GM23338 (cell line): ENCODE measurements at regions not wholly inside any gene's neighbourhood (a gene's known extent, or its start where the extent isn't known, plus 50 kb on each side); places are given as distances from the start of the nearest gene placed in this dataset.

ENCODE experiments used
- ATAC-seq: fragments of 200-7000 bp; cut with Tn5 transposase; 3 replicates; pipeline ENCODE4 v1.9.1; 2020
- DNase-seq: peaks from one replicate; pipeline ENCODE4 v3.0.0-alpha.2; 2015; ENCODE audit warnings: low spot score
- H2AFZ ChIP-seq: fragments of 200-600 bp; sonication (generic); 2 replicates; pipeline ENCODE4 v1.8.0; 2016; ENCODE audit warnings: antibody characterized with exemption, mild to moderate bottlenecking, moderate library complexity
- H3F3A ChIP-seq: fragments of 200-600 bp; sonication (generic); replicated peaks from 2 replicates; pipeline ENCODE4 v1.8.0; 2017; ENCODE audit warnings: antibody characterized with exemption, mixed run types, low read depth
- H3K27ac ChIP-seq: fragments of 200-600 bp; sonication (generic); 2 replicates; pipeline ENCODE4 v1.6.1; 2016; ENCODE audit warnings: low read depth
- H3K27me3 ChIP-seq: fragments of 200-600 bp; sonication (generic); 2 replicates; pipeline ENCODE4 v1.8.0; 2016; ENCODE audit warnings: mild to moderate bottlenecking, mixed run types, moderate library complexity; ENCODE audit not compliant: insufficient read depth
- H3K36me3 ChIP-seq: fragments of 200-600 bp; sonication (generic); 2 replicates; pipeline ENCODE4 v1.8.0; 2016; ENCODE audit warnings: mild to moderate bottlenecking; ENCODE audit not compliant: insufficient read depth
- H3K4me1 ChIP-seq: fragments of 200-600 bp; sonication (generic); 2 replicates; pipeline ENCODE4 v1.8.0; 2016; ENCODE audit warnings: mild to moderate bottlenecking, moderate library complexity; ENCODE audit not compliant: insufficient read depth
- H3K4me2 ChIP-seq: fragments of 200-600 bp; sonication (generic); 2 replicates; pipeline ENCODE4 v1.7.1; 2017; ENCODE audit warnings: mixed run types
- H3K4me3 ChIP-seq: fragments of 200-600 bp; sonication (generic); 2 replicates; pipeline ENCODE4 v1.6.1; 2016; ENCODE audit warnings: mixed run types
- H3K79me2 ChIP-seq: fragments of 200-600 bp; sonication (generic); replicated peaks from 2 replicates; pipeline ENCODE4 v1.8.0; 2017; ENCODE audit warnings: mild to moderate bottlenecking; ENCODE audit not compliant: insufficient read depth
- H3K9me2 ChIP-seq: fragments of 200-600 bp; sonication (generic); 2 replicates; pipeline ENCODE4 v1.8.0; 2017; ENCODE audit not compliant: insufficient read depth
- H4K20me1 ChIP-seq: fragments of 200-600 bp; sonication (generic); replicated peaks from 2 replicates; pipeline ENCODE4 v1.8.0; 2017; ENCODE audit warnings: mild to moderate bottlenecking; ENCODE audit not compliant: insufficient read depth
- H3K27ac Mint-ChIP-seq: 2 replicates; pipeline ENCODE4 v1.8.0; 2020; ENCODE audit warnings: inconsistent platforms, mild to moderate bottlenecking, moderate library complexity, mixed read lengths
- H3K27me3 Mint-ChIP-seq: 3 replicates; pipeline ENCODE4 v1.8.0; 2022; ENCODE audit warnings: low read depth, mild to moderate bottlenecking, moderate library complexity, mixed read lengths, inconsistent platforms; ENCODE audit not compliant: insufficient read depth, poor library complexity
- H3K36me3 Mint-ChIP-seq: 3 replicates; pipeline ENCODE4 v1.8.0; 2021; ENCODE audit warnings: low read depth, mild to moderate bottlenecking, inconsistent platforms, moderate library complexity, mixed read lengths
- H3K4me1 Mint-ChIP-seq: 3 replicates; pipeline ENCODE4 v1.8.0; 2020; ENCODE audit warnings: mild to moderate bottlenecking, inconsistent platforms, mixed read lengths
- H3K4me3 Mint-ChIP-seq: 3 replicates; pipeline ENCODE4 v1.8.0; 2021; ENCODE audit warnings: moderate library complexity, mild to moderate bottlenecking, inconsistent platforms, mixed read lengths
- H3K9me3 Mint-ChIP-seq: 3 replicates; pipeline ENCODE4 v1.8.0; 2020; ENCODE audit warnings: moderate library complexity, mild to moderate bottlenecking, inconsistent platforms, mixed read lengths
- CTCF ChIP-seq, 2 experiments: fragments of 200-600 bp in 1 of 2; sonication (generic) in 1 of 2; conservative IDR thresholded peaks; 2 replicates each; pipeline versions ENCODE4 v1.5.1 to v1.6.1; 2016 to 2017; ENCODE audit warnings: antibody characterized with exemption in 2 of 2, low read depth in 2 of 2, mild to moderate bottlenecking in 2 of 2, moderate library complexity in 1 of 2
- ETS1 ChIP-seq: IDR thresholded peaks from 2 replicates; pipeline ENCODE4 v1.6.1; 2016; ENCODE audit warnings: antibody characterized with exemption
- EZH2 ChIP-seq: fragments of 200-600 bp; sonication (generic); IDR thresholded peaks from one replicate; pipeline ENCODE4 v1.8.0; 2017; ENCODE audit warnings: antibody characterized with exemption, mild to moderate bottlenecking, low read depth; ENCODE audit not compliant: unreplicated experiment
- JUNB ChIP-seq: IDR thresholded peaks from one replicate; pipeline ENCODE4 v1.6.1; 2016; ENCODE audit warnings: antibody characterized with exemption; ENCODE audit not compliant: unreplicated experiment
- POLR2AphosphoS5 ChIP-seq: IDR thresholded peaks from 2 replicates; pipeline ENCODE4 v1.6.1; 2016; ENCODE audit warnings: antibody characterized with exemption, low read depth
- ZNF331 ChIP-seq: fragments of 250-450 bp; sonication (Bioruptor Pico); IDR thresholded peaks from 2 replicates; pipeline ENCODE4 v1.5.0; 2020; ENCODE audit warnings: low read depth, mild to moderate bottlenecking, moderate library complexity
- TF ChIP-seq, protein P1 (sequence below): IDR thresholded peaks from one replicate; pipeline ENCODE4 v1.6.1; 2018; ENCODE audit warnings: antibody characterized with exemption; ENCODE audit not compliant: unreplicated experiment
- TF ChIP-seq, protein P2 (sequence below): fragments of 250-450 bp; sonication (Bioruptor Pico); IDR thresholded peaks from 2 replicates; pipeline ENCODE4 v1.5.0; 2020; ENCODE audit warnings: mild to moderate bottlenecking, moderate library complexity

DNA sequence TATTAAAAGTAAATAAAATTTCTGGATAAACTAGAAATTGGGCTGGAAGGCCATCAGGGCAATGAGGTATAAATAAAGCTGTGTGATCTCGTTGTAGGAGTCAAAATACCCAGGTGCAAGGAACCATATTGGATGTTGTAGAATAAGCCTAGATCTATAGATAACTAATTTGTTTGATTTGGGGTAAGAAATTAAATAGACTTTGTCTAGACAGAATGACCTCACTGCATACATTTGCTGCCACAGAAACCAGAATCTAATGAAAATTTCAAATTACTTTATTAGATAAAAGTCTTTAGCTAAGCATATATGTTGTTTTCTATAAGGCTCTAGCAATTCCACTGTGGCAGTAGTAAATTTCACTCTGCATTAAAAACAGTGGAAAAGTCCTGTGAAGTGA lies 225.2 kb upstream of the ITGA1 start (continued):
- TF ChIP-seq CTCF (conservative IDR thresholded peaks at IDR 0.05; ENCODE audit: low read depth in 2 of 2) (no peak), ETS1 (no peak)

GRCh38 chr5:52564587-52564986 lies 223.1 kb upstream of the ITGA1 start:
- Histone ChIP-seq H2AFZ (no peak overlapping the region), H4K20me1 (no peaks in the 10 kb centered on the region), H3K79me2 (no peaks in the 10 kb centered on the region), H3K4me3 (no peak overlapping the region), H3K4me1 (no peaks in the 10 kb centered on the region), H3F3A (no peaks in the 10 kb centered on the region), H3K27me3 (no peaks in the 10 kb centered on the region), H3K36me3 (no peaks in the 10 kb centered on the region), H3K9me2 (peaks cover 10% of the 10 kb centered on the region), H3K4me2 (no peak overlapping the region), H3K27ac (no peak overlapping the region)
- H3K27me3 Mint-ChIP-seq: no peaks in the 10 kb centered on the region
- no peaks in the 10 kb centered on the region for H3K9me3 Mint-ChIP-seq
- H3K4me3 Mint-ChIP-seq: no peak overlapping the region
- no peak for DNase-seq
- no peak overlapping the region for H3K27ac Mint-ChIP-seq
- H3K36me3 Mint-ChIP-seq: no peaks in the 10 kb centered on the region
- ATAC-seq: no peak
- no peaks in the 10 kb centered on the region for H3K4me1 Mint-ChIP-seq
- TF ChIP-seq, protein P1, sequence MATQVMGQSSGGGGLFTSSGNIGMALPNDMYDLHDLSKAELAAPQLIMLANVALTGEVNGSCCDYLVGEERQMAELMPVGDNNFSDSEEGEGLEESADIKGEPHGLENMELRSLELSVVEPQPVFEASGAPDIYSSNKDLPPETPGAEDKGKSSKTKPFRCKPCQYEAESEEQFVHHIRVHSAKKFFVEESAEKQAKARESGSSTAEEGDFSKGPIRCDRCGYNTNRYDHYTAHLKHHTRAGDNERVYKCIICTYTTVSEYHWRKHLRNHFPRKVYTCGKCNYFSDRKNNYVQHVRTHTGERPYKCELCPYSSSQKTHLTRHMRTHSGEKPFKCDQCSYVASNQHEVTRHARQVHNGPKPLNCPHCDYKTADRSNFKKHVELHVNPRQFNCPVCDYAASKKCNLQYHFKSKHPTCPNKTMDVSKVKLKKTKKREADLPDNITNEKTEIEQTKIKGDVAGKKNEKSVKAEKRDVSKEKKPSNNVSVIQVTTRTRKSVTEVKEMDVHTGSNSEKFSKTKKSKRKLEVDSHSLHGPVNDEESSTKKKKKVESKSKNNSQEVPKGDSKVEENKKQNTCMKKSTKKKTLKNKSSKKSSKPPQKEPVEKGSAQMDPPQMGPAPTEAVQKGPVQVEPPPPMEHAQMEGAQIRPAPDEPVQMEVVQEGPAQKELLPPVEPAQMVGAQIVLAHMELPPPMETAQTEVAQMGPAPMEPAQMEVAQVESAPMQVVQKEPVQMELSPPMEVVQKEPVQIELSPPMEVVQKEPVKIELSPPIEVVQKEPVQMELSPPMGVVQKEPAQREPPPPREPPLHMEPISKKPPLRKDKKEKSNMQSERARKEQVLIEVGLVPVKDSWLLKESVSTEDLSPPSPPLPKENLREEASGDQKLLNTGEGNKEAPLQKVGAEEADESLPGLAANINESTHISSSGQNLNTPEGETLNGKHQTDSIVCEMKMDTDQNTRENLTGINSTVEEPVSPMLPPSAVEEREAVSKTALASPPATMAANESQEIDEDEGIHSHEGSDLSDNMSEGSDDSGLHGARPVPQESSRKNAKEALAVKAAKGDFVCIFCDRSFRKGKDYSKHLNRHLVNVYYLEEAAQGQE: no peak
- no peak for TF ChIP-seq JUNB
- TF ChIP-seq, protein P2, sequence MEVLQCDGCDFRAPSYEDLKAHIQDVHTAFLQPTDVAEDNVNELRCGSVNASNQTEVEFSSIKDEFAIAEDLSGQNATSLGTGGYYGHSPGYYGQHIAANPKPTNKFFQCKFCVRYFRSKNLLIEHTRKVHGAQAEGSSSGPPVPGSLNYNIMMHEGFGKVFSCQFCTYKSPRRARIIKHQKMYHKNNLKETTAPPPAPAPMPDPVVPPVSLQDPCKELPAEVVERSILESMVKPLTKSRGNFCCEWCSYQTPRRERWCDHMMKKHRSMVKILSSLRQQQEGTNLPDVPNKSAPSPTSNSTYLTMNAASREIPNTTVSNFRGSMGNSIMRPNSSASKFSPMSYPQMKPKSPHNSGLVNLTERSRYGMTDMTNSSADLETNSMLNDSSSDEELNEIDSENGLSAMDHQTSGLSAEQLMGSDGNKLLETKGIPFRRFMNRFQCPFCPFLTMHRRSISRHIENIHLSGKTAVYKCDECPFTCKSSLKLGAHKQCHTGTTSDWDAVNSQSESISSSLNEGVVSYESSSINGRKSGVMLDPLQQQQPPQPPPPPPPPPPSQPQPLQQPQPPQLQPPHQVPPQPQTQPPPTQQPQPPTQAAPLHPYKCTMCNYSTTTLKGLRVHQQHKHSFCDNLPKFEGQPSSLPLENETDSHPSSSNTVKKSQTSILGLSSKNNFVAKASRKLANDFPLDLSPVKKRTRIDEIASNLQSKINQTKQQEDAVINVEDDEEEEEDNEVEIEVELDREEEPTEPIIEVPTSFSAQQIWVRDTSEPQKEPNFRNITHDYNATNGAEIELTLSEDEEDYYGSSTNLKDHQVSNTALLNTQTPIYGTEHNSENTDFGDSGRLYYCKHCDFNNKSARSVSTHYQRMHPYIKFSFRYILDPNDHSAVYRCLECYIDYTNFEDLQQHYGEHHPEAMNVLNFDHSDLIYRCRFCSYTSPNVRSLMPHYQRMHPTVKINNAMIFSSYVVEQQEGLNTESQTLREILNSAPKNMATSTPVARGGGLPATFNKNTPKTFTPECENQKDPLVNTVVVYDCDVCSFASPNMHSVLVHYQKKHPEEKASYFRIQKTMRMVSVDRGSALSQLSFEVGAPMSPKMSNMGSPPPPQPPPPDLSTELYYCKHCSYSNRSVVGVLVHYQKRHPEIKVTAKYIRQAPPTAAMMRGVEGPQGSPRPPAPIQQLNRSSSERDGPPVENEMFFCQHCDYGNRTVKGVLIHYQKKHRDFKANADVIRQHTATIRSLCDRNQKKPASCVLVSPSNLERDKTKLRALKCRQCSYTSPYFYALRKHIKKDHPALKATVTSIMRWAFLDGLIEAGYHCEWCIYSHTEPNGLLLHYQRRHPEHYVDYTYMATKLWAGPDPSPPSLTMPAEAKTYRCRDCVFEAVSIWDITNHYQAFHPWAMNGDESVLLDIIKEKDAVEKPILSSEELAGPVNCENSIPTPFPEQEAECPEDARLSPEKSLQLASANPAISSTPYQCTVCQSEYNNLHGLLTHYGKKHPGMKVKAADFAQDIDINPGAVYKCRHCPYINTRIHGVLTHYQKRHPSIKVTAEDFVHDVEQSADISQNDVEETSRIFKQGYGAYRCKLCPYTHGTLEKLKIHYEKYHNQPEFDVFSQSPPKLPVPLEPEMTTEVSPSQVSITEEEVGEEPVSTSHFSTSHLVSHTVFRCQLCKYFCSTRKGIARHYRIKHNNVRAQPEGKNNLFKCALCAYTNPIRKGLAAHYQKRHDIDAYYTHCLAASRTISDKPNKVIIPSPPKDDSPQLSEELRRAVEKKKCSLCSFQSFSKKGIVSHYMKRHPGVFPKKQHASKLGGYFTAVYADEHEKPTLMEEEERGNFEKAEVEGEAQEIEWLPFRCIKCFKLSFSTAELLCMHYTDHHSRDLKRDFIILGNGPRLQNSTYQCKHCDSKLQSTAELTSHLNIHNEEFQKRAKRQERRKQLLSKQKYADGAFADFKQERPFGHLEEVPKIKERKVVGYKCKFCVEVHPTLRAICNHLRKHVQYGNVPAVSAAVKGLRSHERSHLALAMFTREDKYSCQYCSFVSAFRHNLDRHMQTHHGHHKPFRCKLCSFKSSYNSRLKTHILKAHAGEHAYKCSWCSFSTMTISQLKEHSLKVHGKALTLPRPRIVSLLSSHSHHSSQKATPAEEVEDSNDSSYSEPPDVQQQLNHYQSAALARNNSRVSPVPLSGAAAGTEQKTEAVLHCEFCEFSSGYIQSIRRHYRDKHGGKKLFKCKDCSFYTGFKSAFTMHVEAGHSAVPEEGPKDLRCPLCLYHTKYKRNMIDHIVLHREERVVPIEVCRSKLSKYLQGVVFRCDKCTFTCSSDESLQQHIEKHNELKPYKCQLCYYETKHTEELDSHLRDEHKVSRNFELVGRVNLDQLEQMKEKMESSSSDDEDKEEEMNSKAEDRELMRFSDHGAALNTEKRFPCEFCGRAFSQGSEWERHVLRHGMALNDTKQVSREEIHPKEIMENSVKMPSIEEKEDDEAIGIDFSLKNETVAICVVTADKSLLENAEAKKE (CRISPR knock-in tag): no peak
- TF ChIP-seq POLR2AphosphoS5: no peak
- no peak for TF ChIP-seq EZH2
- no peak for TF ChIP-seq ZNF331 (CRISPR knock-in tag)
